UCSD-AML1 (cell line): ENCODE measurements at regions not wholly inside any gene's neighbourhood (a gene's known extent, or its start where the extent isn't known, plus 50 kb on each side); places are given as distances from the start of the nearest gene placed in this dataset.
"Not testable (repeated sequence)": the region's sequence is repeated elsewhere in the genome, so short reads cannot be mapped to it uniquely, and the experiment has no call there.

ENCODE experiments used
- DNase-seq: peaks from one replicate; lab custom pipeline; 2025; ENCODE audit not compliant: unreplicated experiment; lab: John Stamatoyannopoulos, UW

DNA sequence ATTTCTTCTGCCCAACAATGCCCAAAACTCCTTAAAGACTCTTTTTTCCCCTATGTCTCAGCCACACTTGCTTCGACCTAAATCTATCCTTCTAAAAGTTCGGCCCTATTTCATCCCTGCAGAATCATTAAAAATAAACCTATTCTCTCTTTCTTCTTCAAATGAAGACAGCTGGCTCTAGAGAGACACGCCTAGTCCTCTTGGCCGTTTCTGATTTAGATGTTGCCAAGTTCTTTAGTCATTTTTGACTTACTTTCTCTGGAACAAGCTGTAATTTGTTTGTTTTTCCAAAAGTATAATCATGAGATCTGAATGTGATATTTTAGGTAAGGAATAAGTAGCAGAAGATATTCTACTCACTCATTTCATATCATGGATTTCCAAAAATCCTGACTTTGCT, 211.6 kb downstream of the CENPC start:
- no peak for DNase-seq

DNA sequence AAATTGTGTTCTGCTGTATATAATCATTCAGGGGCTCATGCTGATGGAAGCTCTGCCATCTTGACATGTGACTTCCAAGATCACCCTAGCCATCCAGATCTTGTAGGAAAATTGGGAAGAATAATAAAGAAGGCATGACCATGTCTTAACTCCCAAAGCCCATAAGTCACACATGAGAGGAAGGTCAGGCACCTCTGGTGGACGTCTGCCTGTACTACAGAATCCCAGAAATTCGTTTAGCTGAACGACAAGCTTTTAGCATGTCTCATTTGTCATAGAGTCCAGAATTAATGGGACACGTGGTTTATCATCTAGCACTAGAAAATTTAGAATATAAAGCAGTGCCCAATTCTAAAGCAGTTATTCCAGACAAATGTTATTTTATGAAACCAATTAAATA, 212.7 kb downstream of the CENPC start:
- DNase-seq = no peak

DNA sequence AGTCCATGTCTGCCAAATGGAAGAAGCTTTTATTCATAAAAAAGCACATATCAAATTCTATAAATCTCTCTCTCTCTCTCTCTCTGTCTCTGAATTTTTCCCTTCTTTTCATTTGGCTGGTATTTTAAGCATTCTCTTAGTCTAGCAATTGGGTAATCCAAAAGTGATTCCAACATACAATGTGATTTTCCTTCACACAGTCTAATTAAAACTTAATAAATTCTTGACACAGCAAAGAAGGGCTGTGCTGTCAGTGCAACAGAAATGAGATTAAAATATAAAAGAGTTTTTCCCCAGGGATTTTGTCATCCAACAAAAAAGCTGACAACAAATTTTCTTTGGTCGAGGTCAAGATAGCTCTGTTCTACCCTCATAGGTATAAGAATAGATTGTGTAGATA, 216.9 kb downstream of the CENPC start:
- DNase-seq = no peak

DNA sequence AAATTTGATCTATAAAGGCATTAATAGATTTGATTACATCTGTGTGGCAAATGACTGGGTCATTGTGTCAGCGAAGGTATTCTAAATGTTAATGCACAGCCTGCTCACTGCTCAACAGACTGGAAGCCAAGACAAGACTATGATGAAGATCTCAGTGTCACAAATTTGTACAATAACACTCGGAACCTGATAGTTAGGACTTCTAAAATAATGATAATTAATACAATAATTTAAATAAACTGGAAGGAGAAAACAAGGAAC, 217.4 kb downstream of the CENPC start:
- no peak for DNase-seq

DNA sequence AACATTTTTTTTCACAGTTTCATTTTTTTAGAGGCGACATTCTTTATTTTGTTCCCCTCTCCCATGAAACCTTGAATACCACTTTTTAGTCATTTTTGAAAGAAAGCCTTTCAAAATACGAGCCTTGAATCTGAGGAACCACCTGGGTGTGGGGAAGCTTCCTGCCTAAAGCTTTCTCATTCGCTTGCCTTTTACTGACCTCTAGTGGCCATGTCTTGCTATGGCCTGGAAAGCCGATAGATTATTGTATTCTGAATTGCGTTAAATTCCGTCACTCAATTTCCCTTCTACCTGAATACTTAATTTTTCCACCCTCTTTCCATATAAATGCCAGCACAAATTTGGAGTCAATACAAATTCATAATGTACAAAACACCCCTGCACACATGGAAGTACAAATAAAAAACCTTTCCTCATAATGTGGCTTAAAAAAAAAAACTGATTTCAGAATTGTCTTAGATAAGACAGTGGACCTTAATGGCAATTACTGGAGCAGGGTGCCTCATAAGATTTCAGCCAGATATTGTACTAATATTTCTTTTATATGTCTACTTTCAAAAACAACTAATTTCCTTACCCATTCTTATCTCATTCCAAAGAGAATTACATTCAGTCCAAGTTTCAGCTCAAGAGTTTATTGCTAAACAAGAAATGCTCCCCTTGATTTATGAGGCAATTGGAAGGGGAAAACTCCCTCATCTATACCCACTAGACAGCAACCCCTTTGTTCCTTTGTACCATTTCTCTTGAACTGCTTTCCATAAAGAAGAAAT, 217.9 kb downstream of the CENPC start:
- no peak for DNase-seq

DNA sequence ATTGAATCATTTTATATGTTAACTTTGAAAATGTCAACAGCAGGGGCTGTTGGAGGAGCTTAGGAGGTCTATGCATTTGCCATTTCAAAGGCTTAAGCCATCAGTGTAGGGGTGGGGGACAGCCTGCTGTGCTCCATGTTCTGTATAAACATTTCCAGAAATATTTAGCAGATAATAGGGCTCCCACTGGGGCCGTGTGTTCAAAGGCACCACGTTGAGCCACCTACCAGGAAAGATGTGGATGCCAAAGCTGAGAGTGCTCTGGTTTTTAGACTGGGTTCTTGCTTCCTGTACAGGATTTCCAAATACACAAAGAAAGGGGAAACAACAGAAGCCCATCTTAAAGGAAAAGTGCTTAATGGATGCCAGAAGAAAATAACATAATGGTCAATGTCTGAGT, 219.5 kb downstream of the CENPC start:
- DNase-seq = no peak

DNA sequence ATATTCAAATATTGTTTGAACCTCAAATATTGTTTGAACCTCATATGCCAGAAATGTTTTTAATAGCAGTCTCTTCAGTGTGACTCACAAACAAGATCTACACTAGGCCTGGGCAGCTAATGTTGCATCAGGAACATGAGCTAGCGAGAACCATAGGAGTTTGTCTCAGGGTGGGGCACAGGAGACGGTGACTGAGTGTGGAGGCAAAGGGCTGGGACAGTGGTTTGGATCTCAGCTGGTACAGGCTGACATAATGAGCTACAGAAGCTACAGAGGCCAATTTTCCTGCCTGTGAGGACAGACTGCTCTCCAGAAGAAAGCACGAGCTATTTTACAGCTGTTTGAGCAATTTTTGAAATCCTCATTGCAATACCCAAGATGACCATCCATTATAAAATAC, 224.7 kb downstream of the CENPC start:
- DNase-seq = no peak

DNA sequence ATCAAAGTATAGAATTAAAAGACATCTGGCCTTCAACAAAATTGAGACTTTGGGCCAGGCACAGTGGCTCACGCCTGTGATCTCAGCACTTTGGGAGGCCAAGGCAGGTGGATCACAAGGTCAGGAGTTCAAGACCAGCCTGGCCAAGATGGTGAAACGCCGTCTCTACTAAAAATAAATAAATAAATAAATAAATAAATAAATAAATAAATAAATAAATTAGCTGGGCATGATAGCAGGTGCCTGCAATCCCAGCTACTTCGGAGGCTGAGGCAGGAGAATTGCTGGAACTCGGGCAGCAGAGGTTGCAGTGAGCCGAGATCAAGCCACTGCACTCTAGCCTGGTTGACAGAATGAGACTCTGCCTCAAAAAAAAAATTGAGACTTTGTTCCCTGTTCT, 225.7 kb downstream of the CENPC start:
- DNase-seq = not testable (repeated sequence)

DNA sequence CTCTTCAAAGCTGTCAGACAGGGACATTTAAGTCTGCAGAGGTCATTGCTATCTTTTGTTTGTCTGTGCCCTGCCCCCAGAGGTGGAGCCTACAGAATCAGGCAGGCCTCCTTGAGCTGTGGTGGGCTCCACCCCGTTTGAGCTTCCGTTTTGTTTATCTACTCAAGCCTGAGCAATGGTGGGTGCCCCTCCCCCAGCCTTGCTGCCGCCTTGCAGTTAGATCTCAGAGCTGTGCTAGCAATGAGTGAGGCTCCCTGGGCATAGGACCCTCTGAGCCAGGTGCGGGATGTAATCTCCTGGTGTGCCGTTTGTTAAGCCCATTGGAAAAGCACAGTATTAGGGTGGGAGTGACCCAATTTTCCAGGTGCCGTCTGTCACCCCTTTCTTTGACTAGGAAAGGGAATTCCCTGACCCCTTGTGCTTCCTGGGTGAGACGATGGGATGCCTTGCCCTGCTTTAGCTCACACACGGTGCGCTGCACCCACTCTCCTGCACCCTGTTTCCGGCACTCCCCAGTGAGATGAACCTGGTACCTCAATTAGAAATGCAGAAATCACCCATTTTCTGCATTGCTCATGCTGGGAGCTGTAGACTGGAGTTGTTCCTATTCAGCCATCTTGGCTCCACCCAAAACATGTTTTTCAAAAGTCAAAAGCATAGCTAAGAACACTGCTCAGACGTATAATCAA, 244.7 kb downstream of the CENPC start:
- DNase-seq = peak; percentile 10

DNA sequence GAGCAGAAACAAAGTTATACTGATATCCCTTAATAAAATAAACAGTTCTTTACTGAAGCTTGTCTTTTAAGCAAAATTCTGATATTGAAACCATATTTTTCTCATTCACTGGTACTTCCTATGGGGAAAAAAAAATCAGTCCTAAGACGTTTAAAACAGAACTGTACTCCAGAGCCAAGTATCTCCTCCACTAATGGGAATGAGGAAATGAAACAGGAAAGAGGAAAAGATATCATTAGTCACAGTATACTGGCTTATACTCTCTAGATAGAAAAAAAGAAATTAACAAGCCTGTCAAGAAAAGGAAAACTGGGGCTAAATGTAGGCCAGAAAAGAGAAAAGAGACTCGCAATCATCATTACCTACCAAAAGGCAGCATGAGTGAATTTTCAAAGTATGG, 252.7 kb downstream of the CENPC start:
- no peak for DNase-seq

DNA sequence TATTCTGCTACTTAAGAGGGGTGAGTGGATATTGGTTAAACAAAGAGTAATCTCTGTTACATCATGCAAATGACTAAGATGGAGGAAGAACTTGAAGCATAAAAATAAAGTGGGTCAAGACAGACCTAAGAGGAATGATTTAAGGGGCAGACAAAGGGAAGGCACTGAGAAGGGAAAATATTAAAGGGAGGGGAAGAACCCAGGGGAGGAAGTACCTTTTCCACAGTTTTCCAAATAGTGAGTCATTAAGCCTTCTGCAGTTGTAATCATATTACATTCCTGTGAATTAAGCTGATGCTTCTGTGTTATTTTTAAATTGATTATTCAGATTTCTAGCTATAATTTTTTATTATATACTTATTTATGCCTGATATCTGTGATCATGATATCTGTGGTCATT, 253.3 kb downstream of the CENPC start:
- DNase-seq = no peak

DNA sequence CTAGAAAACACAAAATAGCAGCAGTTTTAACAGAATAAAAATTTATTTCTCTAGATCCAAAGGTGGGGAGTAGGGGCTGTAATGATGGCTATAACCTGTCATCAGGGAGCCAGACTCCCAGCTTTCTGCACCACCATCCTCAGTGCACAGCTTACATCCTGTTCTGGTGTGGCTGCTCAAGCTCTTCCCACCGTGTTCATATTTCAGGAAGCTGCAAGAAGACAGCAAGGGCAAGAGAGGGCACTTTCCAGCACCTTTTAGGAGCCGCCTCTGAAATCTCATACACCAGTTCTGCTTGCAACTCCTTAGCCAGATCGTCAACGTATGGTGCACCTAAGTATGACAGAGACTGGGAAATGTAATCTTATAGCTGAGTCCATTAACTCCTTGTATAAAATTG, 253.7 kb downstream of the CENPC start:
- no peak for DNase-seq

DNA sequence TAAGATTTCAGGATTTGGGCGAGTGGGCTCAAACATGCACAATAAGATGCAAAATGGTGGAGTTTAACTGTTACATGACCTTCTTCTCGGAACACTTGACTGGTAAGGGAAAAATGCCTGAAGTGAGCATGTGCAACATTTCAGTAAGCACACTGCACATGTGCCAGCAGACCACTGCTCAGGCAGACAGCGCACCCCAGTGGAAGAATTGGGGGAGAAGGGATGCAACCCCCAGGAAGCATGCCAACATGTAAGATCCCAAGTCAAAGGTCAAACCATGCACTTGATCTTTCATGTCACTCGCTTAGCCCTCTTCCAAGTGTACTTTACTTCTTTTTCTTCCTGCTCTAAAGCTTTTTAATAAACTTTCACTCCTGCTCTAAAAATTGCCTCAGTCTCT, 256.3 kb downstream of the CENPC start:
- peak; percentile 42 for DNase-seq

DNA sequence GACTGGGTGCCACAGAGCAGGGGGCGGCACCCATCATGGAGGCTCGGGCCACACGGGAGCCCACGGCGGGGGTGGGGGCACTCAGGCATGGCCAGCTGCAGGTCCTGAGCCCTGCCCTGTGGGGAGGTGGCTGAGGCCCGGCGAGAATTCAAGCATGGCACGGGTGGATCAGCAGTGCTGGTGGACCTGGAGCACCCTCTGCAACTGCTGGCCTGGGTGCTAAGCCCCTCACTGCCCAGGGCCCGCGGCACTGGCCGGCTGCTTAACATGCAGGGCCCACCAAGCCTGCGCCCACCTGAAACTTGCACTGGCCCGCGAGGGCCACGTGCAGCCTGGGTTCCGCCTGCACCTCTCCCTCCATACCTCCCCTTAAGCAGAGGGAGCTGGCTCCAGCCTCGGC, 258.6 kb downstream of the CENPC start:
- no peak for DNase-seq

DNA sequence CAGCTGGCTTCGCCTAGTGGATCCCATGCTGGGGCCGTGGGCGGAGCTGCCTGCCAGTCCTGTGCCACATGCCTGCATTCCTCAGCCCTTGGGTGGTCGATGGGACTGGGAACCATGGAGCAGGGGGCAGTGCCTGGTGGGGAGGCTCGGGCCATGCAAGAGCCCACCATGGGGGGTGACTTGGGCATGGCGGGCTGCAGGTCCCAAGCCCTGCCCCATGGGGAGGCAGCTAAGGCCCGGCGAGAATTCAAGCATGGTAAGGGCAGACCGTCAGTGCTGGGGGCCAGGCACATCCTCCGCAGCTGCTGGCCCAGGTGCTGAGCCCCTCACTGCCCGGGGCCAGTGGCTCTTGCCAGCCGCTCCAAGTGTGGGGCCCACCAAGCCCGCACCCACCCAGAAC, 262.6 kb downstream of the CENPC start:
- DNase-seq = no peak

DNA sequence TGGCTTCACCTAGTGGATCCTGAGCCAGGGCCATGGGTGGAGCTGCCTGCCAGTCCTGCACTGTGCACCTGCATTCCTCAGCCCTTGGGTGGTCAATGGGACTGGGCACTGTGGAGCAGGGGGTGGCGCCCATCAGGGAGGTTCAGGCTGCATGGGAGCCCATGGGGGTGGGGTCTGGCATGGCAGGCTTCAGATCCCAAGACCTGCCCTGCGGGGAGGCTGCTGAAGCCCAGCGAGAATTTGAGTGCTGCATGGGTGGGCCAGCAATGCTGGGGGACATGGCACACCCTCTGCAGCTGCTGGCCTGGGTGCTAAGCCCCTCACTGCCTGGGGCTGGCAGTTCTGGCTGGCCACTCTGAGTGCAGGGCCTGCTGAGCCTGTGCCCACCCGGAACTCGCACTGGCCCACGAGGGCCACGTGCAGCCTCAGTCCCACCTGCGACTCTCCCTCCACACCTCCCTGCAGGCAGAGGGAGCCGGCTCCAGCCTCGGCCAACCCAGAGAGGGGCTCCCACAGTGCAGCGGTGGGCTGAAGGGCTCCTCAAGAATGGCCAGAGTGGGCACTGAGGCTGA, 270.0 kb downstream of the CENPC start:
- DNase-seq = no peak

DNA sequence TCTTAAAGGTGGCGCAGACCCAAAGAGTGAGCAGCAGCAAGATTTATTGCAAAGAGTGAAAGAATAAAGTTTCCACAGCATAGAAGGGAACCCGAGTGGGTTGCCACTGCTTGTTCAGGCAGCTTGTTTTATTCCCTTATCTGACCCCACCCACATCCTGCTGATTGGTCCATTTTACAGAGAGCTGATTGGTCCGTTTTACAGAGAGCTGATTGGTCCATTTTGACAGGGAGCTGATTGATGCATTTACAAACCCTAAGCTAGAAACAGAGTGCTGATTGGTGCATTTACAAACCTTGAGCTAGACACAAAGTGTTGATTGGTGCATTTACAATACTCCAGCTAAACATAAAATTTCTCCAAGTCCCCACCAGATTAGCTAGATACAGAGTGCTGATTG, 270.6 kb downstream of the CENPC start:
- not testable (repeated sequence) for DNase-seq

DNA sequence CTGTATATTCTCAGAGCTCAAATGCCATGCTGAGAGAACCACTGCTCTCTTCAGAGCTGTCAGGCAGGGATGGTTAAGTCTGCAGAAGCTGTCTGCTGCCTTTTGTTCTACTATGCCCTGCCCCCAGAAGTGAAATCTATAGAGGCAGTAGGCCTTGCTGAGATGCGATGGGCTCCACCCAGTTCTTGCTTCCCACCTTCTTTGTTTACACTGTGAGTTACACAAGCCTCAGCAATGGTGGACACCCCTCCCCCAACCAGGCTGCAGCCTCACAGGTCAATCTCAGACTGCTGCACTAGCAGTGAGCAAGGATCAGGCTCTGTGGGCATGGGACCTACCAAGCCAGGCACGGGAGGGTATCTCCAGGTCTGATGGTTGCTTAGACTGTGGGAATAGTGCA, 271.6 kb downstream of the CENPC start:
- no peak for DNase-seq

DNA sequence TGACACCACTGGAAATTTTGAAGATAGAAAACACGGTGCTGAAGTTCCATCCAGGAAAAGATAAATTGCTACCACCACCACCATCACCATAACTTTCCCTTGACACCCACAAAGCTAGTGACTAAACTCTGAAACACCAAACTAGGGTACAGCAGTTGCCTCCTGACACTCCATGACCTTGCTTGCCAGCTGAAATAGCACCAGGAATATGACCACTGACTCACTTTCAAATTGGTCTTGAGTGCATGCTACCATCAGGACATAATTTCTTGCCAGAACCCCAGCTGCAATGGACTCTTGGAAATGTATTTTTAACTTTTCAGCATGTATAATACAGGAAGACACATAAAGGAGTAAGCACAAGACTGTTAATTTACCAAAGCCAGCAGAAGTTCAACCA, 283.3 kb downstream of the CENPC start:
- DNase-seq = no peak

DNA sequence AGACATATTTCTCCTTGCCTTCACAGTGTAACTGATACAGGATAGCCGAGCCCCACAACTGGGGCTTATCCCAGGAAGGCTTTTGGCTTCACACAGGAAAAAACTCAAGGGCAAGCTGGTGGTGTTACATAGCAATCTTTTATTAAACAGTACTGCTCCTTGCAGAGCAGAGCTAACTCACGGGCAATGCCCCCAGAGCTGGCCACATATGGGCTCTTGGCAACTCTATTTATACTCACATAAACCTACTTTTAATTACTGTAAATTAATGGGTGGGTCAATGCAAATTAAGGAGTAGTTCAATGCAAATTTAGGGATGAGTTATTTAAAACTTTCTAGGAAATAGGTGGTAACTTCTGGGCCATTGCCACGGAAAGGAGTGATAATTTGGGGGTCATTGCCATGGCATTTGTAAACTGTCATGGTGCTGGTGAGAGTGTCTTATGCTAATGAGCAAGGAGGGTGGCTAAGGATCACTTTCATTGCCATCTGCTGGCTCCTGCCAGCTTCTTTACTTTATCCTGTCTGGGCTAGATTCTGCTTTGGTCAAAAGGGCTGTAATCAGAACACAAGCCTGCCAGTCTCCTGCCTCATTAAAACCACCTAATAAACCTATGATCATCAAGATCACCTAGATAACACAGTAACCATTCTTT, 288.8 kb downstream of the CENPC start:
- no peak for DNase-seq

DNA sequence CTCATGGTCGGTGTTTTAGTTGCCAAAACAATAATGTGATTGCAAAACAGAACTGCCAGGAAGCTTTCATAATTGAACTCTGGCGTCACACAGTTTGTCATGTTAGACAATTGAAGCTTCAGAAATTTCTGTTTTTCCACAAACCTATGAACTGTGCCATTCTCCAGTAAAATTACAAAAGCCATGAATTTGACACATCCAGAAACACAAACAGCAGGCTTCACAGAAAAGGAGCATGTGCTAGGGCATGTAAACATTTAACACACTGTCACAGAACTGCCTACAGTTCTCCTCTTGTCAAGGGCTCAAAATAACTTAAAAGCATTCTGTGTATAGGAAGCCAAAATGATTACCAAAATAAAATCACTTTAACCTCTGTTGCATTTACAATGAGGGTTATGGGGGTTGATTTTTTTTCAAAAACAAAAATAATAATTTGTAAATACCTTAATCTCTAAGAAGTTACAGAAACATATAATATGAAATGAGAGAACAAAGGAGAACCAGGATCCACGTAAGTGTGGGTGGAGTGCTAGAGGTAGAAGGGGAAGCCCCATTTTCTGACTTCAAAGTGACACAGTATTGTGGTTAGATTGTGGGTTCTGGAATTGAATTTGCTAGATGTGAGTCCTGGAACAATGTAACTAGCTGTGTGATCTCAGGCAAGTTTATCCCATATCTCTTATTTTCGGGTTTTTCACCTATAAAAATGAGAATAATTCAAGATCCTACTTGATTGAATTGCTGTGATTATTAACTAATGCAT, 295.0 kb downstream of the CENPC start:
- DNase-seq = no peak

DNA sequence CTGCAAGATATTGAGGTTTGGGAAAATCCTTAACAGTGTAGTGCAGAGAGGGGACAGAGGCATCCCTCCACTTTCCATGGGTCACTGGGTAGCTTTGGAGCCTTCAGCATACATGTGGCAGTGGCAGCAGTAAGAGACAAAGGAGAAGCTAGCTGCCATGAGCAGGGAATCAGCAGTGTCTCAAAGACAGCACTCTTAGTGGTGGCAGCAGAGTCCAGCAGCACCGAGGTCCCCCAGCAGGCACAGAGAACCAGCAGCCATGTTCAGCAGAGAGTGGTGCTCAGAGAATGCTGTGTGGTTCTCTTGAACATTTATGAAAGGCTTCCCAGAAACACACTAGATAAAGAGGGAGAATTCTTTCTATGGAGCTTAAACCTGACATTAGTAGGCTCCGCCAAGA, 308.5 kb downstream of the CENPC start:
- no peak for DNase-seq
